ENCODE measurements at regions not wholly inside any gene's neighbourhood (a gene's known extent, or its start where the extent isn't known, plus 50 kb on each side); places are given as distances from the start of the nearest gene placed in this dataset.

- DNase-seq (ENCODE audit: low read depth): no peak
Measured at GRCh38 chr4:156101571-156101970, 147.9 kb upstream of the CTSO start.

- DNase-seq (ENCODE audit: low read depth): no peak
Measured at GRCh38 chr4:156100651-156101050, 147.0 kb upstream of the CTSO start.

GRCh38 chr4:156098805-156099204 lies 145.1 kb upstream of the CTSO start:
- no peak for DNase-seq (ENCODE audit: low read depth)

GRCh38 chr4:156085100-156085499 lies 131.4 kb upstream of the CTSO start:
- DNase-seq (ENCODE audit: low read depth): no peak

GRCh38 chr4:156084373-156084772 lies 130.7 kb upstream of the CTSO start:
- no peak for DNase-seq (ENCODE audit: low read depth)

- DNase-seq (ENCODE audit: low read depth): no peak
Measured at GRCh38 chr4:156073976-156074375, 120.3 kb upstream of the CTSO start.

- DNase-seq (ENCODE audit: low read depth): no peak
Measured at GRCh38 chr4:156060661-156061060, 107.0 kb upstream of the CTSO start.

GRCh38 chr4:156053174-156053573 lies 99.5 kb upstream of the CTSO start:
- DNase-seq (ENCODE audit: low read depth): no peak

- DNase-seq (ENCODE audit: low read depth): no peak
Measured at GRCh38 chr4:156052116-156052515, 98.5 kb upstream of the CTSO start.

GRCh38 chr4:156038772-156039171 lies 85.1 kb upstream of the CTSO start:
- DNase-seq (ENCODE audit: low read depth): no peak

GRCh38 chr4:156036496-156036895 lies 82.8 kb upstream of the CTSO start:
- no peak for DNase-seq (ENCODE audit: low read depth)

GRCh38 chr4:156029691-156030090 lies 76.0 kb upstream of the CTSO start:
- no peak for DNase-seq (ENCODE audit: low read depth)

- no peak for DNase-seq (ENCODE audit: low read depth)
Measured at GRCh38 chr4:156021298-156021697, 67.6 kb upstream of the CTSO start.

GRCh38 chr4:156019246-156019645 lies 65.6 kb upstream of the CTSO start:
- no peak for DNase-seq (ENCODE audit: low read depth)

- no peak for DNase-seq (ENCODE audit: low read depth)
Measured at GRCh38 chr4:156018383-156018782, 64.7 kb upstream of the CTSO start.

GRCh38 chr4:156015781-156016180 lies 62.1 kb upstream of the CTSO start:
- DNase-seq (ENCODE audit: low read depth): no peak

- DNase-seq (ENCODE audit: low read depth): no peak
Measured at GRCh38 chr4:156006192-156006591, 52.5 kb upstream of the CTSO start.
